ENCODE measurements at regions not wholly inside any gene's neighbourhood (a gene's known extent, or its start where the extent isn't known, plus 50 kb on each side); places are given as distances from the start of the nearest gene placed in this dataset.

DNA sequence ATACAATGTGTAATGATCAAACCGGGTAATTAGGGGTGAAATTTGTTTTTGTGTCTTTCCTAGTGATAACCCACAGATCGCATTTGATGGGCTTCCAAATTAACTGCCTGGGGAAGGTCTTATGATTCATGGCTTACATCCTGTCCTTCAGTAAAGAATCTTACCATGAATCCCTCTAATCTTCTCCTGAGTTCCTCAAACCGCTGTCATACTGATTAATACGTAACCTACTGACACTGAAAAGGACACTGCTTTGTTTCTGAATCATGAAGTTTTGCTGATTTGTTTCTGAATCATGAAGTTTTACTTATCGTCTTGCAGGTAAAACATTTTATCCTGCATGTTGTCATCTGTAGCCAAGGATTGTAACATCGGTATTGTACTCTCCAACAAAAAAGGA, 52.0 kb upstream of the CRY1 start:
- Histone ChIP-seq H3K9me3 (ENCODE audit: insufficient read depth in 2 of 2, low read depth in 1 of 2, low read length in 1 of 2) (no peaks in the 10 kb centered on the region), H3K23ac (ENCODE audit: insufficient read length) (no peak overlapping the region), H3K4me1 (replicated peaks in 1 of 4; ENCODE audit: control insufficient read depth in 3 of 4, insufficient read depth in 4 of 4, low read length in 3 of 4) (no peaks in the 10 kb centered on the region), H2AFZ (ENCODE audit: low read length) (0 out of 2 replicates have a peak overlapping the region, but pooled peaks have one; percentile 59), H2AK5ac (ENCODE audit: low read depth, low read length) (no peak overlapping the region), H3K79me1 (ENCODE audit: low read depth, low read length) (no peaks in the 10 kb centered on the region), H2BK20ac (ENCODE audit: low read length) (no peak overlapping the region), H4K20me1 (replicated peaks in 1 of 2; ENCODE audit: control insufficient read depth in 1 of 2, insufficient read depth in 2 of 2, low read length in 2 of 2) (no peaks in the 10 kb centered on the region), H2BK12ac (ENCODE audit: low read depth, low read length) (no peak overlapping the region), H3K4me3 (ENCODE audit: extremely low read depth in 1 of 4, insufficient read depth in 2 of 4, low read depth in 3 of 4, low read length in 4 of 4) (no peak overlapping the region), H3K14ac (ENCODE audit: insufficient read length) (no peak overlapping the region), H3K4ac (replicated peaks; ENCODE audit: insufficient read length, low read depth, low read length) (no peak overlapping the region), H3K56ac (replicated peaks; ENCODE audit: insufficient read length, low read depth, low read length) (no peak overlapping the region), H4K5ac (ENCODE audit: insufficient read length, low read depth, low read length) (no peak overlapping the region), H2BK5ac (ENCODE audit: low read depth, low read length) (no peak overlapping the region), H2BK15ac (ENCODE audit: low read length) (no peak overlapping the region), H3K4me2 (ENCODE audit: insufficient read depth in 1 of 2, low read depth in 2 of 2, low read length in 2 of 2) (no peak overlapping the region), H4K91ac (replicated peaks; ENCODE audit: insufficient read length, low read length) (no peak overlapping the region), H3K79me2 (ENCODE audit: control insufficient read depth in 1 of 2, insufficient read depth in 2 of 2, low read length in 2 of 2) (no peaks in the 10 kb centered on the region), H3K18ac (ENCODE audit: extremely low read depth, low read length) (no peak overlapping the region), H3K27me3 (replicated peaks in 1 of 4; ENCODE audit: control insufficient read depth in 3 of 4, extremely low read depth in 1 of 4, insufficient read depth in 3 of 4, low read length in 3 of 4) (no peaks in the 10 kb centered on the region), H3K23me2 (ENCODE audit: low read depth, low read length) (no peaks in the 10 kb centered on the region), H4K8ac (ENCODE audit: extremely low read depth, insufficient read depth, low read length) (no peak overlapping the region), H3K9ac (replicated peaks in 1 of 4; ENCODE audit: extremely low read depth in 1 of 4, low read depth in 3 of 4, low read length in 3 of 4) (no peak overlapping the region), H2BK120ac (replicated peaks; ENCODE audit: low read depth, low read length) (no peak overlapping the region), H3K36me3 (ENCODE audit: control insufficient read depth in 2 of 4, insufficient read depth in 4 of 4, low read length in 3 of 4) (no peaks in the 10 kb centered on the region), H3K27ac (ENCODE audit: low read depth, low read length) (no peak overlapping the region)
- ChIA-PET POLR2A (ENCODE audit: partially characterized antibody) (no interaction called here), CTCF (ENCODE audit: partially characterized antibody) (interaction anchor here (1.3 to 6.4 kb wide), 3 partner anchors 10 to 15 kb away, joined by 7 to 45 read pairs (median 15); no protein-coding TSS in a partner anchor)
- DNase-seq (ENCODE audit: low read depth in 1 of 2, low spot score in 2 of 2): no peak
- no peak for FAIRE-seq
- WGBS, 2 experiments (ENCODE audit: extremely low coverage in 1 of 2, insufficient coverage in 1 of 2, insufficient read length in 1 of 2, insufficient replicate concordance in 2 of 2, low coverage in 1 of 2, low lambda C conversion rate in 2 of 2, missing lambda C conversion rate in 1 of 2): 85% methylated on average over 6 of the region's 6 CpGs; no CpG with 5 or more reads in 1 of the 2 experiments
- TF ChIP-seq EP300 (IDR thresholded peaks at IDR 0.05; ENCODE audit: borderline replicate concordance in 1 of 2, low read depth in 2 of 2, low read length in 2 of 2): no peak
- no peak for TF ChIP-seq RAD21 (IDR thresholded peaks at IDR 0.05 in 1 of 2, conservative IDR thresholded peaks at IDR 0.05 in 1 of 2; ENCODE audit: low read depth in 2 of 2, low read length in 2 of 2)
- no peak for TF ChIP-seq RBBP5 (IDR thresholded peaks at IDR 0.05; ENCODE audit: borderline replicate concordance, low read depth, low read length)
- no peak for TF ChIP-seq TAF1 (IDR thresholded peaks at IDR 0.05; ENCODE audit: low read depth, low read length)
- no peak for TF ChIP-seq SIN3A (conservative IDR thresholded peaks at IDR 0.05 in 1 of 2, IDR thresholded peaks at IDR 0.05 in 1 of 2; ENCODE audit: low read depth in 1 of 2, low read length in 2 of 2)
- TF ChIP-seq YY1 (IDR thresholded peaks at IDR 0.05; ENCODE audit: low read depth, low read length): no peak
- no peak for TF ChIP-seq NANOG (IDR thresholded peaks at IDR 0.05; ENCODE audit: insufficient read depth, low read depth, low read length, poor library complexity, severe bottlenecking)
- no peak for TF ChIP-seq TCF12 (IDR thresholded peaks at IDR 0.05; ENCODE audit: low read depth, low read length)
- TF ChIP-seq, protein P1, sequence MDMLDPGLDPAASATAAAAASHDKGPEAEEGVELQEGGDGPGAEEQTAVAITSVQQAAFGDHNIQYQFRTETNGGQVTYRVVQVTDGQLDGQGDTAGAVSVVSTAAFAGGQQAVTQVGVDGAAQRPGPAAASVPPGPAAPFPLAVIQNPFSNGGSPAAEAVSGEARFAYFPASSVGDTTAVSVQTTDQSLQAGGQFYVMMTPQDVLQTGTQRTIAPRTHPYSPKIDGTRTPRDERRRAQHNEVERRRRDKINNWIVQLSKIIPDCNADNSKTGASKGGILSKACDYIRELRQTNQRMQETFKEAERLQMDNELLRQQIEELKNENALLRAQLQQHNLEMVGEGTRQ (IDR thresholded peaks at IDR 0.05; ENCODE audit: low read length): no peak
- no peak for TF ChIP-seq RFX5 (IDR thresholded peaks at IDR 0.05; ENCODE audit: borderline replicate concordance, low read depth, low read length)
- no peak for TF ChIP-seq NRF1 (IDR thresholded peaks at IDR 0.05; ENCODE audit: low read depth, low read length)
- TF ChIP-seq CTBP2 (IDR thresholded peaks at IDR 0.05; ENCODE audit: borderline replicate concordance, insufficient read depth, insufficient read length, low read length): no peak

Measured in H1 (cell line).